ENCODE measurements at regions not wholly inside any gene's neighbourhood (a gene's known extent, or its start where the extent isn't known, plus 50 kb on each side); places are given as distances from the start of the nearest gene placed in this dataset.

- no peak overlapping the region for H4K8ac ChIP-seq (replicated peaks; ENCODE audit: insufficient read length, low read depth, low read length)
- TF ChIP-seq, protein P1, sequence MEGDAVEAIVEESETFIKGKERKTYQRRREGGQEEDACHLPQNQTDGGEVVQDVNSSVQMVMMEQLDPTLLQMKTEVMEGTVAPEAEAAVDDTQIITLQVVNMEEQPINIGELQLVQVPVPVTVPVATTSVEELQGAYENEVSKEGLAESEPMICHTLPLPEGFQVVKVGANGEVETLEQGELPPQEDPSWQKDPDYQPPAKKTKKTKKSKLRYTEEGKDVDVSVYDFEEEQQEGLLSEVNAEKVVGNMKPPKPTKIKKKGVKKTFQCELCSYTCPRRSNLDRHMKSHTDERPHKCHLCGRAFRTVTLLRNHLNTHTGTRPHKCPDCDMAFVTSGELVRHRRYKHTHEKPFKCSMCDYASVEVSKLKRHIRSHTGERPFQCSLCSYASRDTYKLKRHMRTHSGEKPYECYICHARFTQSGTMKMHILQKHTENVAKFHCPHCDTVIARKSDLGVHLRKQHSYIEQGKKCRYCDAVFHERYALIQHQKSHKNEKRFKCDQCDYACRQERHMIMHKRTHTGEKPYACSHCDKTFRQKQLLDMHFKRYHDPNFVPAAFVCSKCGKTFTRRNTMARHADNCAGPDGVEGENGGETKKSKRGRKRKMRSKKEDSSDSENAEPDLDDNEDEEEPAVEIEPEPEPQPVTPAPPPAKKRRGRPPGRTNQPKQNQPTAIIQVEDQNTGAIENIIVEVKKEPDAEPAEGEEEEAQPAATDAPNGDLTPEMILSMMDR (conservative IDR thresholded peaks at IDR 0.05), result no peak
- no peaks in the 10 kb centered on the region for H4K20me1 ChIP-seq (ENCODE audit: control insufficient read depth, insufficient read depth, insufficient read length)
- peaks cover 3% of the 10 kb centered on the region; the same call in 1 of the 2 replicates for H3K4me1 ChIP-seq (ENCODE audit: insufficient read depth, low read length)
- no CpG with 5 or more reads among the region's 1 CpG for WGBS (ENCODE audit: extremely low coverage, insufficient read length, low lambda C conversion rate)
- no peaks in the 10 kb centered on the region for H3K79me1 ChIP-seq (ENCODE audit: insufficient read depth, low read depth, low read length, poor library complexity, severe bottlenecking)
- Mint-ChIP-seq H3K9me3 (no peaks in the 10 kb centered on the region; a peak in 2 of 5 replicates), H3K27me3 (ENCODE audit: low read depth) (no peaks in the 10 kb centered on the region), H3K4me1 (peaks cover 10% of the 10 kb centered on the region in 2 experiments), H3K4me3 (no peak overlapping the region), H3K27ac (no peak overlapping the region), H3K36me3 (ENCODE audit: insufficient read depth in 1 of 3, low read depth in 3 of 3) (no peaks in the 10 kb centered on the region; a peak in 2 of 7 replicates)
- H3K23me2 ChIP-seq (ENCODE audit: insufficient read length, low read depth, low read length, poor library complexity, severe bottlenecking), result no peaks in the 10 kb centered on the region
- H2BK15ac ChIP-seq (ENCODE audit: low read depth, low read length), result no peak overlapping the region
- no peak overlapping the region for H3K23ac ChIP-seq (ENCODE audit: insufficient read length, low read depth, low read length)
- no peak overlapping the region for H2BK20ac ChIP-seq (ENCODE audit: low read depth, low read length, poor library complexity, severe bottlenecking)
- no peaks in the 10 kb centered on the region for H3K27me3 ChIP-seq (ENCODE audit: insufficient read depth, low read length)
- no peak overlapping the region for H3K56ac ChIP-seq (ENCODE audit: insufficient read length, low read depth, low read length)
- H2BK120ac ChIP-seq (ENCODE audit: low read depth, low read length, poor library complexity, severe bottlenecking), result no peak overlapping the region
- no peak overlapping the region for H4K5ac ChIP-seq (ENCODE audit: insufficient read length, low read depth, low read length)
- no peak overlapping the region for H2AFZ ChIP-seq (ENCODE audit: low read length)
- no peak overlapping the region for H3T11ph ChIP-seq (ENCODE audit: low read length)
- H3K9ac ChIP-seq (ENCODE audit: extremely low read depth, insufficient read length, low read length), result no peak overlapping the region
- no peaks in the 10 kb centered on the region for H3K9me3 ChIP-seq (ENCODE audit: control insufficient read depth, low read depth, low read length)
- no peak overlapping the region for H2AK5ac ChIP-seq (ENCODE audit: insufficient read length, low read length)
- no peaks in the 10 kb centered on the region for H3K79me2 ChIP-seq (ENCODE audit: insufficient read depth, low read length)
- DNase-seq, result no peak
- H3K4ac ChIP-seq (ENCODE audit: low read depth, low read length), result no peak overlapping the region
- no peak overlapping the region for H3K14ac ChIP-seq (ENCODE audit: insufficient read depth, low read length)
- H3K27ac ChIP-seq (ENCODE audit: insufficient read length, low read depth, low read length), result no peak overlapping the region
- no peak overlapping the region for H2BK12ac ChIP-seq (ENCODE audit: insufficient read length, low read depth, low read length)
- H2BK5ac ChIP-seq (ENCODE audit: insufficient read length, low read length), result no peak overlapping the region
- no peak overlapping the region for H3K18ac ChIP-seq (ENCODE audit: insufficient read length, low read depth, low read length)
- no peak overlapping the region for H3K4me2 ChIP-seq (ENCODE audit: insufficient read depth, insufficient read length, low read length)
- no peak overlapping the region for H4K91ac ChIP-seq (ENCODE audit: insufficient read length, low read depth, low read length)
These were observed 1455.1 kb upstream of the CDH9 start for GRCh38 chr5:28493456-28493855.

Measured in H9 (cell line).